Suprapubic skin (tissue), 4 donors: ENCODE measurements at regions not wholly inside any gene's neighbourhood (a gene's known extent, or its start where the extent isn't known, plus 50 kb on each side); places are given as distances from the start of the nearest gene placed in this dataset.

ENCODE experiments used
- DNase-seq, 2 donors: peaks; one replicate each; pipeline ENCODE4 v3.0.0-alpha.2; 2019; ENCODE audit warnings: low spot score in 2 of 2
- H3K27ac ChIP-seq: fragments of 200-600 bp; sonication (generic); one replicate; pipeline ENCODE4 v1.5.1; 2019
- H3K27me3 ChIP-seq: fragments of 200-600 bp; sonication (generic); one replicate; pipeline ENCODE4 v1.5.1; 2019
- H3K36me3 ChIP-seq: fragments of 200-600 bp; sonication (generic); one replicate; pipeline ENCODE4 v1.5.1; 2019
- H3K4me1 ChIP-seq: fragments of 200-600 bp; sonication (generic); one replicate; pipeline ENCODE4 v1.5.1; 2019
- H3K4me3 ChIP-seq: fragments of 200-600 bp; sonication (generic); one replicate; pipeline ENCODE4 v1.5.1; 2019; ENCODE audit warnings: mild to moderate bottlenecking
- H3K9me3 ChIP-seq: fragments of 200-600 bp; sonication (generic); one replicate; pipeline ENCODE4 v1.5.1; 2019
- EP300 ChIP-seq: sonication (generic); formaldehyde crosslinking; IDR thresholded peaks from one replicate; pipeline ENCODE4 v1.6.1; 2017; ENCODE audit warnings: antibody characterized with exemption
- POLR2A ChIP-seq, 2 donors: fragments of 450-650 bp; IDR thresholded peaks; one replicate each; pipeline ENCODE4 v1.6.1; 2017; ENCODE audit warnings: antibody characterized with exemption in 2 of 2, mild to moderate bottlenecking in 2 of 2, moderate library complexity in 2 of 2
- POLR2AphosphoS5 ChIP-seq, 3 donors: sonication (generic); formaldehyde crosslinking; IDR thresholded peaks; one replicate each; pipeline ENCODE4 v1.6.1; 2017; ENCODE audit warnings: antibody characterized with exemption in 3 of 3
- WGBS: methylation state at CpG from one replicate; pipeline ENCODE4 v1.1.5; 2018; 5-methylcytosine and 5-hydroxymethylcytosine counted together
- TF ChIP-seq, protein P1 (sequence below), 2 donors: fragments of 200-600 bp in 1 of 2; fragments of 450-650 bp in 1 of 2; sonication (generic) in 1 of 2; IDR thresholded peaks; one replicate each; pipeline ENCODE4 v1.5.1; 2016 to 2019; ENCODE audit warnings: antibody characterized with exemption in 2 of 2, mild to moderate bottlenecking in 1 of 2, moderate library complexity in 1 of 2

- 32% methylated on average over 1 of the region's 1 CpG for WGBS
- Histone ChIP-seq H3K4me1 (no peaks in the 10 kb centered on the region), H3K27ac (no peak overlapping the region)
Observed at GRCh38 chr2:235413064-235413463, 80.8 kb upstream of the AGAP1 start.

DNA sequence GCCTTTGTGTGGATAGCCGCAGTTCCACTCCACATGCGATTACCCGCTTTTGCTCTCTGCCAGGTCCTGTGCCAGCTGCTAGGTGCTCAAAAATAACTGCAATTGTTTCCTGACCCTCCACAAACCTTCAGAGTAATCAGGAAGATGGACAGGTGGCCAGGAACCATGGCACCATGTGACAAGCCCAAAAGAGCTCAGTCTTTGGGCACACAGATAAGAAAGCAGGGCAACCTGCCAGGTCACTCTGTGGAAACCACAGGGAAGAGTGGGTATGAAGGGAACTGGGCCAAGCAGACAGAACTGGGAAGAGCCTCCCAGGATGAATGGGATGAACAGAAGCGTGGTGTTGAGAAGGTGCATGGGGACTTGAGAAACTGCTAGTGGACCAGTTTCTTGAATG is 79.4 kb upstream of the AGAP1 start:
- TF ChIP-seq POLR2AphosphoS5 (IDR thresholded peaks at IDR 0.05) (no peak), EP300 (no peak), POLR2A (IDR thresholded peaks at IDR 0.05) (no peak)
- TF ChIP-seq, protein P1, sequence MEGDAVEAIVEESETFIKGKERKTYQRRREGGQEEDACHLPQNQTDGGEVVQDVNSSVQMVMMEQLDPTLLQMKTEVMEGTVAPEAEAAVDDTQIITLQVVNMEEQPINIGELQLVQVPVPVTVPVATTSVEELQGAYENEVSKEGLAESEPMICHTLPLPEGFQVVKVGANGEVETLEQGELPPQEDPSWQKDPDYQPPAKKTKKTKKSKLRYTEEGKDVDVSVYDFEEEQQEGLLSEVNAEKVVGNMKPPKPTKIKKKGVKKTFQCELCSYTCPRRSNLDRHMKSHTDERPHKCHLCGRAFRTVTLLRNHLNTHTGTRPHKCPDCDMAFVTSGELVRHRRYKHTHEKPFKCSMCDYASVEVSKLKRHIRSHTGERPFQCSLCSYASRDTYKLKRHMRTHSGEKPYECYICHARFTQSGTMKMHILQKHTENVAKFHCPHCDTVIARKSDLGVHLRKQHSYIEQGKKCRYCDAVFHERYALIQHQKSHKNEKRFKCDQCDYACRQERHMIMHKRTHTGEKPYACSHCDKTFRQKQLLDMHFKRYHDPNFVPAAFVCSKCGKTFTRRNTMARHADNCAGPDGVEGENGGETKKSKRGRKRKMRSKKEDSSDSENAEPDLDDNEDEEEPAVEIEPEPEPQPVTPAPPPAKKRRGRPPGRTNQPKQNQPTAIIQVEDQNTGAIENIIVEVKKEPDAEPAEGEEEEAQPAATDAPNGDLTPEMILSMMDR (IDR thresholded peaks at IDR 0.05): no peak
- H3K4me1 ChIP-seq: no peaks in the 10 kb centered on the region
- DNase-seq: no peak
- H3K36me3 ChIP-seq: no peaks in the 10 kb centered on the region
- no peak overlapping the region for H3K4me3 ChIP-seq
- 89% methylated on average over 4 of the region's 4 CpGs for WGBS
- H3K27me3 ChIP-seq: no peaks in the 10 kb centered on the region
- H3K9me3 ChIP-seq: no peaks in the 10 kb centered on the region
- H3K27ac ChIP-seq: no peak overlapping the region

More at GRCh38 chr2:235413064-235413463, 80.8 kb upstream of the AGAP1 start:
- no peaks in the 10 kb centered on the region for H3K9me3 ChIP-seq
- H3K4me3 ChIP-seq: no peak overlapping the region
- TF ChIP-seq EP300: no peak
- no peak for TF ChIP-seq POLR2AphosphoS5 (IDR thresholded peaks at IDR 0.05)
- TF ChIP-seq POLR2A (IDR thresholded peaks at IDR 0.05): no peak
- TF ChIP-seq, protein P1 (IDR thresholded peaks at IDR 0.05): no peak
- no peak for DNase-seq
- no peaks in the 10 kb centered on the region for H3K27me3 ChIP-seq
- no peaks in the 10 kb centered on the region for H3K36me3 ChIP-seq

DNA sequence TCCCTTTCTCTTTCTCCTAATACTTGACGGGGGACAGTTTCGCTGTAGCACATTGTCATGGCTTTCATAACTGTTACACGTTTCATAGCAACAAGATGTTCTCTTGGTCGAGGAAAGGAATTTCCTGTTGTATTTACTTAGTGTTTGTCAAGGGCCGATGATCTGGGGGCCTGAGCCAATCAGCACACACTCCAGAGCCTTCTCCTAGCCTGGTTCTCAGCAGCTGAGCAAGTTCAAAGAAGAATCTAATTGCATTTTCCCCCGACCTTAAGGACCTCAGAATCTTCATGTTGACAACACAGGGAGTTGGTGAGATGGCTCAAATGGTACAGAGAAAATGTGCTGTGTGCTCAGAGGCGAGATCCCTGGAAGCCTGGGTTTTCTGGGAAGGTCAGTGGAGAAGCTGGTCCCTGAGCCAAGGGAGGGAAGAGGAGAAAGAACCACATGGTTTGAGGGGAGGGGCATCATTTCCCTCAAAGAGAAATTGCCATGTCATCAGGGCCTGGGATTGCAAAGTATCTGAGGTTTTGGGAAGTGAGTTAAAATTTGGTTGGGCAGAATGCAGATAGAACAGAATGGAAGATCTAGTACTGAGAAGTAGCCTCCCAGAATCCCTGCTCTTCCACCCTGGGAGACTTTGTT is 76.9 kb upstream of the AGAP1 start:
- Histone ChIP-seq H3K36me3 (no peaks in the 10 kb centered on the region), H3K27me3 (no peaks in the 10 kb centered on the region), H3K4me3 (no peak overlapping the region), H3K27ac (no peak overlapping the region), H3K9me3 (no peaks in the 10 kb centered on the region), H3K4me1 (no peaks in the 10 kb centered on the region)
- WGBS: 63% methylated on average over 7 of the region's 7 CpGs
- DNase-seq: no peak
- TF ChIP-seq EP300: no peak

- H3K4me1 ChIP-seq: no peaks in the 10 kb centered on the region
- WGBS: 73% methylated on average over 7 of the region's 7 CpGs
- no peaks in the 10 kb centered on the region for H3K9me3 ChIP-seq
- H3K27ac ChIP-seq: no peak overlapping the region
- H3K27me3 ChIP-seq: no peaks in the 10 kb centered on the region
- DNase-seq: no peak
- H3K4me3 ChIP-seq: no peak overlapping the region
- TF ChIP-seq, protein P1 (IDR thresholded peaks at IDR 0.05): no peak
- no peak for TF ChIP-seq POLR2AphosphoS5 (IDR thresholded peaks at IDR 0.05)
- H3K36me3 ChIP-seq: no peaks in the 10 kb centered on the region
Observed at GRCh38 chr2:235418918-235419317, 74.9 kb upstream of the AGAP1 start.

- Histone ChIP-seq H3K36me3 (no peaks in the 10 kb centered on the region), H3K4me1 (no peaks in the 10 kb centered on the region), H3K27me3 (no peaks in the 10 kb centered on the region), H3K9me3 (no peaks in the 10 kb centered on the region), H3K4me3 (no peak overlapping the region), H3K27ac (no peak overlapping the region)
- no peak for TF ChIP-seq POLR2AphosphoS5 (IDR thresholded peaks at IDR 0.05)
- no peak for TF ChIP-seq EP300
- TF ChIP-seq POLR2A (IDR thresholded peaks at IDR 0.05): no peak
- TF ChIP-seq, protein P1 (IDR thresholded peaks at IDR 0.05): no peak
- no peak for DNase-seq
- 80% methylated on average over 8 of the region's 8 CpGs for WGBS
Observed at GRCh38 chr2:235419996-235420395, 73.8 kb upstream of the AGAP1 start.

DNA sequence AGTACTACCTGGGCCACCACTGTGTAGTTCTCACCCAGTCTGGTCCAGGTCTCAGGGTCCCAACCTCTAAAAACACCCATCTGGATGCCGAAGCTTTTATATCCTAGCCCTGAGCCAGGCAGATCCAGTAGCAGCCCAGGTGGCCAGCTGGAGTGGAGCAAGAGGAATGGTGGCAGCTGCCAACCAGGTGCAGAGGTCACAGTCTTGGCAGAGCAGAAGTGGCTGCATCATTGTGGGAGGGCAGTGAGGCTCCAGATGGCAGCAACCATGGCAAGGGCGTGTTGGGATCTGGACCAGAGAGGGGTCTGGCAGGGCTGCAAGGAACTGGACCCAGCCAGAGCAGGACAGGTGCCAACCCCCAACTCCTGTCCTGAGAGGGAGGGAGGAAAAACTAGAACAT is 72.2 kb upstream of the AGAP1 start:
- no peak overlapping the region for H3K4me3 ChIP-seq
- no peak overlapping the region for H3K27ac ChIP-seq
- H3K4me1 ChIP-seq: no peaks in the 10 kb centered on the region
- TF ChIP-seq, protein P1 (IDR thresholded peaks at IDR 0.05): no peak
- TF ChIP-seq EP300 (no peak), POLR2A (IDR thresholded peaks at IDR 0.05) (no peak), POLR2AphosphoS5 (IDR thresholded peaks at IDR 0.05) (no peak)
- 86% methylated on average over 2 of the region's 2 CpGs for WGBS
- no peaks in the 10 kb centered on the region for H3K9me3 ChIP-seq
- H3K27me3 ChIP-seq: no peaks in the 10 kb centered on the region
- no peak for DNase-seq
- no peaks in the 10 kb centered on the region for H3K36me3 ChIP-seq
